ENCODE measurements at regions not wholly inside any gene's neighbourhood (a gene's known extent, or its start where the extent isn't known, plus 50 kb on each side); places are given as distances from the start of the nearest gene placed in this dataset.

- TF ChIP-seq CTCF (IDR thresholded peaks at IDR 0.05; ENCODE audit: low read depth, low read length): no peak
- no peak for TF ChIP-seq EZH2phosphoT487 (IDR thresholded peaks at IDR 0.05; ENCODE audit: low read depth)
- H3K79me2 ChIP-seq (ENCODE audit: low read length): no peaks in the 10 kb centered on the region
- no peaks in the 10 kb centered on the region for H3K36me3 ChIP-seq (replicated peaks; ENCODE audit: low read depth, low read length)
- H4K20me1 ChIP-seq (ENCODE audit: insufficient read depth, low read length): no peaks in the 10 kb centered on the region
- H3K27ac ChIP-seq (ENCODE audit: low read length): no peak overlapping the region
- H3K27me3 ChIP-seq (ENCODE audit: low read depth, low read length): no peaks in the 10 kb centered on the region
- peaks cover 11% of the 10 kb centered on the region for H3K4me1 ChIP-seq (ENCODE audit: low read length)
- no peaks in the 10 kb centered on the region for H3K9me3 ChIP-seq (ENCODE audit: insufficient read depth, low read length)
- no peak overlapping the region for H3K4me3 ChIP-seq (ENCODE audit: low read length)
- H2AFZ ChIP-seq (ENCODE audit: low read depth, low read length): no peak overlapping the region
- no peak overlapping the region for H3K4me2 ChIP-seq (ENCODE audit: low read length)
- no peak overlapping the region for H3K9ac ChIP-seq (ENCODE audit: low read length)
These were observed 346.8 kb downstream of the ATP23 start for GRCh38 chr12:58288190-58288589.

- Histone ChIP-seq H3K9me3 (ENCODE audit: insufficient read depth, low read length) (no peaks in the 10 kb centered on the region), H3K9ac (ENCODE audit: low read length) (no peak overlapping the region), H3K4me1 (ENCODE audit: low read length) (peaks cover 11% of the 10 kb centered on the region), H2AFZ (ENCODE audit: low read depth, low read length) (no peak overlapping the region), H3K4me2 (ENCODE audit: low read length) (no peak overlapping the region; the same call in 1 of the 2 replicates), H3K79me2 (ENCODE audit: low read length) (no peaks in the 10 kb centered on the region), H3K4me3 (ENCODE audit: low read length) (no peak overlapping the region), H3K27ac (ENCODE audit: low read length) (no peak overlapping the region), H4K20me1 (ENCODE audit: insufficient read depth, low read length) (no peaks in the 10 kb centered on the region), H3K36me3 (replicated peaks; ENCODE audit: low read depth, low read length) (no peaks in the 10 kb centered on the region), H3K27me3 (ENCODE audit: low read depth, low read length) (no peaks in the 10 kb centered on the region)
- no peak for TF ChIP-seq CTCF (IDR thresholded peaks at IDR 0.05; ENCODE audit: low read depth, low read length)
- no peak for TF ChIP-seq EZH2phosphoT487 (IDR thresholded peaks at IDR 0.05; ENCODE audit: low read depth)
These were observed 349.7 kb downstream of the ATP23 start for GRCh38 chr12:58291106-58291505.

GRCh38 chr12:58293308-58293982, 352.1 kb downstream of the ATP23 start:
- H3K9ac ChIP-seq (ENCODE audit: low read length): no peak overlapping the region
- peaks cover 11% of the 10 kb centered on the region for H3K4me1 ChIP-seq (ENCODE audit: low read length)
- TF ChIP-seq EZH2phosphoT487 (IDR thresholded peaks at IDR 0.05; ENCODE audit: low read depth): no peak
- no peak for TF ChIP-seq CTCF (IDR thresholded peaks at IDR 0.05; ENCODE audit: low read depth, low read length)
- H3K36me3 ChIP-seq (replicated peaks; ENCODE audit: low read depth, low read length): no peaks in the 10 kb centered on the region
- no peaks in the 10 kb centered on the region for H4K20me1 ChIP-seq (ENCODE audit: insufficient read depth, low read length)
- H3K9me3 ChIP-seq (ENCODE audit: insufficient read depth, low read length): no peaks in the 10 kb centered on the region
- H2AFZ ChIP-seq (ENCODE audit: low read depth, low read length): no peak overlapping the region
- no peak overlapping the region for H3K27ac ChIP-seq (ENCODE audit: low read length)
- no peaks in the 10 kb centered on the region for H3K79me2 ChIP-seq (ENCODE audit: low read length)
- H3K27me3 ChIP-seq (ENCODE audit: low read depth, low read length): no peaks in the 10 kb centered on the region
- H3K4me3 ChIP-seq (ENCODE audit: low read length): no peak overlapping the region
- H3K4me2 ChIP-seq (ENCODE audit: low read length): no peak overlapping the region

- Histone ChIP-seq H3K9me3 (ENCODE audit: insufficient read depth, low read length) (no peaks in the 10 kb centered on the region), H3K27me3 (ENCODE audit: low read depth, low read length) (no peaks in the 10 kb centered on the region), H3K4me3 (ENCODE audit: low read length) (no peak overlapping the region), H2AFZ (ENCODE audit: low read depth, low read length) (no peak overlapping the region), H3K9ac (ENCODE audit: low read length) (no peak overlapping the region), H3K79me2 (ENCODE audit: low read length) (no peaks in the 10 kb centered on the region), H3K36me3 (replicated peaks; ENCODE audit: low read depth, low read length) (no peaks in the 10 kb centered on the region), H3K4me1 (ENCODE audit: low read length) (peaks cover 11% of the 10 kb centered on the region), H3K27ac (ENCODE audit: low read length) (no peak overlapping the region), H3K4me2 (ENCODE audit: low read length) (no peak overlapping the region), H4K20me1 (ENCODE audit: insufficient read depth, low read length) (no peaks in the 10 kb centered on the region)
- TF ChIP-seq EZH2phosphoT487 (IDR thresholded peaks at IDR 0.05; ENCODE audit: low read depth) (no peak), CTCF (IDR thresholded peaks at IDR 0.05; ENCODE audit: low read depth, low read length) (no peak)
These were observed 353.9 kb downstream of the ATP23 start for GRCh38 chr12:58295268-58295667.
